ENCODE measurements at regions not wholly inside any gene's neighbourhood (a gene's known extent, or its start where the extent isn't known, plus 50 kb on each side); places are given as distances from the start of the nearest gene placed in this dataset.

GRCh38 chr10:28733245-28733644, 55.9 kb downstream of the BAMBI start:
- no peak overlapping the region for H3K27ac ChIP-seq (ENCODE audit: insufficient read depth, low read length)
- no peaks in the 10 kb centered on the region for H4K20me1 ChIP-seq (ENCODE audit: control insufficient read depth, extremely low read depth, insufficient read depth, low read length)
- no peaks in the 10 kb centered on the region for H3K79me2 ChIP-seq (ENCODE audit: control insufficient read depth, insufficient read depth, low read length)
- no peak for DNase-seq (ENCODE audit: low read depth in 2 of 2)
- H3K9ac ChIP-seq (ENCODE audit: insufficient read depth, low read length) = no peak overlapping the region
- H3K4me2 ChIP-seq (ENCODE audit: extremely low read depth, insufficient read depth, low read length) = no peak overlapping the region
- no peak overlapping the region for H3K4me3 ChIP-seq (replicated peaks in 1 of 4; ENCODE audit: control extremely low read depth in 1 of 4, insufficient read depth in 1 of 4, low read depth in 3 of 4, low read length in 4 of 4)
- no peak for TF ChIP-seq CTCF (conservative IDR thresholded peaks at IDR 0.05 in 1 of 2, IDR thresholded peaks at IDR 0.05 in 1 of 2; ENCODE audit: low read depth in 1 of 2, low read length in 2 of 2)
- TF ChIP-seq EZH2 (IDR thresholded peaks at IDR 0.05; ENCODE audit: low read length, missing control alignments) = no peak
- H2AFZ ChIP-seq (ENCODE audit: low read length) = no peak overlapping the region
- H3K27me3 ChIP-seq (ENCODE audit: control insufficient read depth, insufficient read depth, low read length) = no peaks in the 10 kb centered on the region
- no peaks in the 10 kb centered on the region for H3K4me1 ChIP-seq (ENCODE audit: control insufficient read depth, extremely low read depth, insufficient read depth, low read length)
- no peaks in the 10 kb centered on the region for H3K36me3 ChIP-seq (ENCODE audit: control insufficient read depth, insufficient read depth, low read length)
- H3K9me3 ChIP-seq (ENCODE audit: control insufficient read depth, insufficient read depth, low read depth, low read length) = no peaks in the 10 kb centered on the region

GRCh38 chr10:28733647-28734046, 56.3 kb downstream of the BAMBI start:
- H3K27me3 ChIP-seq (ENCODE audit: control insufficient read depth, insufficient read depth, low read length) = no peaks in the 10 kb centered on the region
- TF ChIP-seq CTCF (conservative IDR thresholded peaks at IDR 0.05 in 1 of 2, IDR thresholded peaks at IDR 0.05 in 1 of 2; ENCODE audit: low read depth in 1 of 2, low read length in 2 of 2) (no peak), EZH2 (IDR thresholded peaks at IDR 0.05; ENCODE audit: low read length, missing control alignments) (no peak)
- DNase-seq (ENCODE audit: low read depth in 2 of 2) = no peak

GRCh38 chr10:28734938-28735759, 57.8 kb downstream of the BAMBI start:
- Histone ChIP-seq H3K9me3 (ENCODE audit: control insufficient read depth, insufficient read depth, low read depth, low read length) (no peaks in the 10 kb centered on the region), H4K20me1 (ENCODE audit: control insufficient read depth, extremely low read depth, insufficient read depth, low read length) (no peaks in the 10 kb centered on the region), H3K4me1 (ENCODE audit: control insufficient read depth, extremely low read depth, insufficient read depth, low read length) (no peaks in the 10 kb centered on the region), H3K27me3 (ENCODE audit: control insufficient read depth, insufficient read depth, low read length) (no peaks in the 10 kb centered on the region), H3K4me3 (replicated peaks in 1 of 4; ENCODE audit: control extremely low read depth in 1 of 4, insufficient read depth in 1 of 4, low read depth in 3 of 4, low read length in 4 of 4) (no peak overlapping the region), H3K36me3 (ENCODE audit: control insufficient read depth, insufficient read depth, low read length) (no peaks in the 10 kb centered on the region), H3K9ac (ENCODE audit: insufficient read depth, low read length) (no peak overlapping the region), H3K79me2 (ENCODE audit: control insufficient read depth, insufficient read depth, low read length) (no peaks in the 10 kb centered on the region), H3K4me2 (ENCODE audit: extremely low read depth, insufficient read depth, low read length) (no peak overlapping the region), H2AFZ (ENCODE audit: low read length) (no peak overlapping the region), H3K27ac (ENCODE audit: insufficient read depth, low read length) (peak overlapping the region; percentile 51)
- peak; percentile 84 to 97 for DNase-seq (ENCODE audit: low read depth in 2 of 2)
- no peak for TF ChIP-seq CTCF (conservative IDR thresholded peaks at IDR 0.05 in 1 of 2, IDR thresholded peaks at IDR 0.05 in 1 of 2; ENCODE audit: low read depth in 1 of 2, low read length in 2 of 2)

More at GRCh38 chr10:28733647-28734046, 56.3 kb downstream of the BAMBI start:
- H3K9me3 ChIP-seq (ENCODE audit: control insufficient read depth, insufficient read depth, low read depth, low read length) = no peaks in the 10 kb centered on the region
- no peak overlapping the region for H3K4me3 ChIP-seq (replicated peaks in 1 of 4; ENCODE audit: control extremely low read depth in 1 of 4, insufficient read depth in 1 of 4, low read depth in 3 of 4, low read length in 4 of 4)
- H4K20me1 ChIP-seq (ENCODE audit: control insufficient read depth, extremely low read depth, insufficient read depth, low read length) = no peaks in the 10 kb centered on the region
- H3K4me1 ChIP-seq (ENCODE audit: control insufficient read depth, extremely low read depth, insufficient read depth, low read length) = no peaks in the 10 kb centered on the region
- H3K27ac ChIP-seq (ENCODE audit: insufficient read depth, low read length) = no peak overlapping the region
- no peak overlapping the region for H3K9ac ChIP-seq (ENCODE audit: insufficient read depth, low read length)
- no peaks in the 10 kb centered on the region for H3K79me2 ChIP-seq (ENCODE audit: control insufficient read depth, insufficient read depth, low read length)
- H3K4me2 ChIP-seq (ENCODE audit: extremely low read depth, insufficient read depth, low read length) = no peak overlapping the region
- H3K36me3 ChIP-seq (ENCODE audit: control insufficient read depth, insufficient read depth, low read length) = no peaks in the 10 kb centered on the region
- H2AFZ ChIP-seq (ENCODE audit: low read length) = no peak overlapping the region

All from fibroblast of lung (primary cell).